IMR-90 (cell line): ENCODE measurements at regions not wholly inside any gene's neighbourhood (a gene's known extent, or its start where the extent isn't known, plus 50 kb on each side); places are given as distances from the start of the nearest gene placed in this dataset.

Experiments
- ATAC-seq: fragments of 200-7000 bp; cut with Tn5 transposase; 2 replicates; pipeline ENCODE4 v1.9.1; 2020; ENCODE audit warnings: low read depth, mild to moderate bottlenecking, moderate library complexity
- BruUV-seq: library from RNA; stranded (reverse); fragments of 400-500 nt; replicated peaks from 2 replicates; lab custom pipeline; 2021; lab: Mats Ljungman, UMichigan
- CTCF ChIA-PET: fragments of 300-600 bp; formaldehyde crosslinking; extraction: SDS; loops from one replicate; lab custom pipeline; 2021; ENCODE audit warnings: antibody characterized with exemption; lab: Yijun Ruan, JAX
- POLR2A ChIA-PET: fragments of 300-600 bp; sonication (Branson Sonifier 250); formaldehyde crosslinking; loops from one replicate; lab custom pipeline; 2022; ENCODE audit warnings: antibody characterized with exemption; ENCODE audit not compliant: unreplicated experiment; lab: Charles Lee
- DNase-seq: peaks from one replicate; pipeline ENCODE4 v3.0.0; 2013
- H2AFZ ChIP-seq: replicated peaks from 2 replicates; pipeline ENCODE3; 2013; ENCODE audit warnings: low read length, mild to moderate bottlenecking; ENCODE audit not compliant: poor library complexity
- H2AK5ac ChIP-seq: 2 replicates; pipeline ENCODE4 v1.6.1; 2013; ENCODE audit warnings: low read depth, low read length, inconsistent platforms
- H2AK9ac ChIP-seq: replicated peaks from 2 replicates; pipeline ENCODE3; 2013; ENCODE audit warnings: mild to moderate bottlenecking, low read depth, low read length, moderate library complexity; ENCODE audit not compliant: poor library complexity
- H2BK120ac ChIP-seq: 2 replicates; pipeline ENCODE4 v1.6.1; 2013; ENCODE audit warnings: low read depth, low read length, inconsistent platforms
- H2BK15ac ChIP-seq: 3 replicates; pipeline ENCODE4 v1.6.1; 2013; ENCODE audit warnings: low read depth, low read length, inconsistent platforms
- H2BK20ac ChIP-seq: 2 replicates; pipeline ENCODE4 v1.6.1; 2013; ENCODE audit warnings: low read depth, mild to moderate bottlenecking, inconsistent platforms, low read length, moderate library complexity
- H2BK5ac ChIP-seq: 2 replicates; pipeline ENCODE4 v1.6.1; 2013; ENCODE audit warnings: mild to moderate bottlenecking, low read depth, low read length, inconsistent platforms; ENCODE audit not compliant: poor library complexity, severe bottlenecking
- H3K14ac ChIP-seq: replicated peaks from 2 replicates; pipeline ENCODE4 v1.6.1; 2013; ENCODE audit warnings: low read depth, low read length, inconsistent platforms
- H3K18ac ChIP-seq: 2 replicates; pipeline ENCODE4 v1.6.1; 2013; ENCODE audit warnings: low read depth, low read length, control low read depth
- H3K23ac ChIP-seq: 2 replicates; pipeline ENCODE4 v1.6.1; 2013; ENCODE audit warnings: low read depth, low read length, inconsistent platforms
- H3K27ac ChIP-seq: 2 replicates; pipeline ENCODE4 v1.5.1; 2013; ENCODE audit warnings: mild to moderate bottlenecking, control low read depth, low read length; ENCODE audit not compliant: insufficient read depth
- H3K27me3 ChIP-seq: 2 replicates; pipeline ENCODE4 v1.6.1; 2013; ENCODE audit warnings: low read length; ENCODE audit not compliant: control insufficient read depth, insufficient read depth
- H3K36me3 ChIP-seq: 2 replicates; pipeline ENCODE4 v1.6.1; 2013; ENCODE audit warnings: low read length, mixed read lengths; ENCODE audit not compliant: control insufficient read depth, insufficient read depth
- H3K4ac ChIP-seq: 2 replicates; pipeline ENCODE4 v1.6.1; 2013; ENCODE audit warnings: low read depth, low read length, inconsistent platforms
- H3K4me1 ChIP-seq: 2 replicates; pipeline ENCODE4 v1.6.1; 2013; ENCODE audit warnings: low read length, mixed read lengths; ENCODE audit not compliant: control insufficient read depth, insufficient read depth
- H3K4me2 ChIP-seq: 2 replicates; pipeline ENCODE4 v1.6.1; 2013; ENCODE audit warnings: low read depth, mild to moderate bottlenecking, control low read depth, low read length, moderate library complexity
- H3K4me3 ChIP-seq: 2 replicates; pipeline ENCODE4 v1.5.1; 2013; ENCODE audit warnings: low read depth, mild to moderate bottlenecking, control low read depth, low read length, moderate library complexity; ENCODE audit not compliant: insufficient read depth
- H3K56ac ChIP-seq: 2 replicates; pipeline ENCODE4 v1.6.1; 2013; ENCODE audit warnings: low read length, inconsistent platforms; ENCODE audit not compliant: insufficient read depth; ENCODE audit errors: extremely low read depth
- H3K79me1 ChIP-seq, 2 experiments: 2 replicates each; pipeline ENCODE4 v1.6.1; 2013; ENCODE audit warnings: low read length in 2 of 2, inconsistent platforms in 1 of 2, low read depth in 1 of 2
- H3K9ac ChIP-seq: 2 replicates; pipeline ENCODE4 v1.6.1; 2013; ENCODE audit warnings: low read depth, low read length, control low read depth
- H3K9me1 ChIP-seq: 2 replicates; pipeline ENCODE4 v1.6.1; 2013; ENCODE audit warnings: low read length, inconsistent platforms; ENCODE audit not compliant: insufficient read depth
- H3K9me3 ChIP-seq: 2 replicates; pipeline ENCODE4 v1.6.1; 2013; ENCODE audit warnings: low read length; ENCODE audit not compliant: control insufficient read depth, insufficient read depth
- H4K20me1 ChIP-seq: 2 replicates; pipeline ENCODE4 v1.6.1; 2013; ENCODE audit warnings: low read length, inconsistent platforms; ENCODE audit not compliant: insufficient read depth
- H4K5ac ChIP-seq: 2 replicates; pipeline ENCODE4 v1.6.1; 2013; ENCODE audit warnings: mild to moderate bottlenecking, low read depth, low read length, control low read depth
- H4K8ac ChIP-seq, 2 experiments: 2 replicates each; pipeline ENCODE4 v1.6.1; 2013; ENCODE audit warnings: low read depth in 2 of 2, low read length in 2 of 2, control low read depth in 1 of 2, inconsistent platforms in 1 of 2
- H4K91ac ChIP-seq: 2 replicates; pipeline ENCODE4 v1.6.1; 2013; ENCODE audit warnings: low read depth, low read length, inconsistent platforms; ENCODE audit not compliant: insufficient read depth
- BHLHE40 ChIP-seq: fragments of 150-350 bp; IDR thresholded peaks from 2 replicates; pipeline ENCODE4 v1.6.1; 2016; ENCODE audit warnings: mild to moderate bottlenecking, low read depth, low read length
- CHD1 ChIP-seq: IDR thresholded peaks from 2 replicates; pipeline ENCODE4 v1.6.1; 2012; ENCODE audit warnings: low read depth, low read length, improper control_type of control experiment
- CTCF ChIP-seq: conservative IDR thresholded peaks from 2 replicates; pipeline ENCODE4 v1.5.1; 2012; ENCODE audit warnings: mild to moderate bottlenecking, low read depth, low read length, improper control_type of control experiment
- MXI1 ChIP-seq: IDR thresholded peaks from 2 replicates; pipeline ENCODE4 v1.6.1; 2012; ENCODE audit warnings: low read depth, mild to moderate bottlenecking, low read length, moderate library complexity, borderline replicate concordance
- RAD21 ChIP-seq: IDR thresholded peaks from 2 replicates; pipeline ENCODE4 v1.6.1; 2012; ENCODE audit warnings: low read length, improper control_type of control experiment
- RCOR1 ChIP-seq: IDR thresholded peaks from 2 replicates; pipeline ENCODE4 v1.6.1; 2012; ENCODE audit warnings: mild to moderate bottlenecking, low read length, improper control_type of control experiment; ENCODE audit not compliant: insufficient replicate concordance
- SMC3 ChIP-seq: fragments of 150-350 bp; IDR thresholded peaks from 2 replicates; pipeline ENCODE4 v1.6.1; 2016; ENCODE audit warnings: low read depth, mild to moderate bottlenecking, antibody characterized with exemption, low read length, moderate library complexity
- USF2 ChIP-seq: fragments of 150-350 bp; IDR thresholded peaks from 2 replicates; pipeline ENCODE4 v1.6.1; 2017; ENCODE audit warnings: mild to moderate bottlenecking, antibody characterized with exemption, low read length, low read depth
- WGBS, 2 experiments: methylation state at CpG; one replicate each; pipeline versions ENCODE4 v1.1.5 to v1.1.7; 2013; ENCODE audit warnings: missing lambda C conversion rate in 2 of 2; ENCODE audit not compliant: insufficient read length in 1 of 2; ENCODE audit errors: extremely low coverage in 2 of 2; 5-methylcytosine and 5-hydroxymethylcytosine counted together
- dilution Hi-C: fragments of 300-500 bp; cut with HindIII; formaldehyde crosslinking; loops from one replicate; pipeline ENCODE4 v1.14.3; 2018; ENCODE audit warnings: low sequenced_read_pairs; ENCODE audit not compliant: unreplicated experiment
- in situ Hi-C: fragments of 300-500 bp; cut with MboI; formaldehyde crosslinking; loops from 3 replicates; pipeline ENCODE4 v1.14.3; 2019; ENCODE audit warnings: low sequenced_read_pairs, inconsistent platforms, mixed read lengths
- intact Hi-C: fragments of 100-400 bp; cut with micrococcal nuclease; formaldehyde crosslinking; loops from 2 replicates; pipeline ENCODE4 v1.10.0; 2022

- H3K36me3 ChIP-seq = no peaks in the 10 kb centered on the region
- H3K4ac ChIP-seq = no peak overlapping the region
- ATAC-seq = no peak
- H2BK15ac ChIP-seq = no peak overlapping the region
- no peaks in the 10 kb centered on the region for H3K4me1 ChIP-seq
- no peak overlapping the region for H3K4me2 ChIP-seq
- intact Hi-C loops = no loop called here
- H3K23ac ChIP-seq = no peak overlapping the region
- H2AK5ac ChIP-seq = no peak overlapping the region
- no peak overlapping the region for H3K18ac ChIP-seq
- no peaks in the 10 kb centered on the region for H3K79me1 ChIP-seq
- no peak overlapping the region for H2BK5ac ChIP-seq
- no peak overlapping the region for H2AK9ac ChIP-seq
- H3K56ac ChIP-seq = no peak overlapping the region
- H4K20me1 ChIP-seq = no peaks in the 10 kb centered on the region
- CTCF ChIA-PET = no interaction called here
- H2AFZ ChIP-seq = no peak overlapping the region
- no peak for DNase-seq
- no peaks in the 10 kb centered on the region for H3K27me3 ChIP-seq
- POLR2A ChIA-PET = no interaction called here
- in situ Hi-C loops = no loop called here
- no CpG with 5 or more reads among the region's 8 CpGs for WGBS, 2 experiments
- H3K9ac ChIP-seq = no peak overlapping the region
- no peak overlapping the region for H4K91ac ChIP-seq
- H3K14ac ChIP-seq = no peak overlapping the region
- H3K9me1 ChIP-seq = no peaks in the 10 kb centered on the region
- no peak overlapping the region for H2BK120ac ChIP-seq
- no peak overlapping the region for H4K8ac ChIP-seq
- no peak overlapping the region for H3K27ac ChIP-seq
- no TSS peak for BruUV-seq
- dilution Hi-C loops = no loop called here
- TF ChIP-seq BHLHE40 = no peak
- TF ChIP-seq USF2 = no peak
- no peak for TF ChIP-seq CTCF
- no peak for TF ChIP-seq MXI1
- TF ChIP-seq SMC3 = no peak
- no peak for TF ChIP-seq RAD21
- TF ChIP-seq CHD1 = no peak
- TF ChIP-seq RCOR1 = no peak
- no peak overlapping the region for H2BK20ac ChIP-seq
- no peak overlapping the region for H4K5ac ChIP-seq
- no peak overlapping the region for H3K4me3 ChIP-seq
- H3K9me3 ChIP-seq = peaks cover 6% of the 10 kb centered on the region; the same call in 1 of the 2 replicates
These were observed 126.0 kb upstream of the VSTM2B start for GRCh38 chr19:29399804-29400203.
